H9 (cell line): ENCODE measurements at regions not wholly inside any gene's neighbourhood (a gene's known extent, or its start where the extent isn't known, plus 50 kb on each side); places are given as distances from the start of the nearest gene placed in this dataset.

Experiments used
- DNase-seq: peaks from one replicate; pipeline ENCODE4 v3.0.0-alpha.2; 2017
- H2AFZ ChIP-seq: one replicate; pipeline ENCODE4 v1.6.1; 2013; ENCODE audit warnings: mild to moderate bottlenecking, low read length, control low read depth, moderate library complexity
- H2AK5ac ChIP-seq: 2 replicates; pipeline ENCODE4 v1.6.1; 2013; ENCODE audit warnings: low read length, control low read depth, mixed read lengths; ENCODE audit not compliant: insufficient read length
- H2BK120ac ChIP-seq: one replicate; pipeline ENCODE4 v1.6.1; 2013; ENCODE audit warnings: low read depth, mild to moderate bottlenecking, low read length, control low read depth, inconsistent platforms; ENCODE audit not compliant: poor library complexity, severe bottlenecking
- H2BK12ac ChIP-seq: 2 replicates; pipeline ENCODE4 v1.6.1; 2013; ENCODE audit warnings: low read length, control low read depth, mixed read lengths, low read depth; ENCODE audit not compliant: insufficient read length
- H2BK15ac ChIP-seq: 2 replicates; pipeline ENCODE4 v1.6.1; 2013; ENCODE audit warnings: low read depth, low read length, control low read depth
- H2BK20ac ChIP-seq: one replicate; pipeline ENCODE4 v1.6.1; 2013; ENCODE audit warnings: low read depth, mild to moderate bottlenecking, low read length, control low read depth, inconsistent platforms; ENCODE audit not compliant: poor library complexity, severe bottlenecking
- H2BK5ac ChIP-seq: 2 replicates; pipeline ENCODE4 v1.6.1; 2013; ENCODE audit warnings: low read length, control low read depth, mixed read lengths; ENCODE audit not compliant: insufficient read length
- H3K14ac ChIP-seq: 2 replicates; pipeline ENCODE4 v1.6.1; 2013; ENCODE audit warnings: low read length, control low read depth; ENCODE audit not compliant: insufficient read depth
- H3K18ac ChIP-seq: 2 replicates; pipeline ENCODE4 v1.6.1; 2013; ENCODE audit warnings: low read depth, mild to moderate bottlenecking, mixed read lengths, low read length, control low read depth; ENCODE audit not compliant: insufficient read length
- H3K23ac ChIP-seq: 2 replicates; pipeline ENCODE4 v1.6.1; 2013; ENCODE audit warnings: low read length, control low read depth, mixed read lengths, low read depth; ENCODE audit not compliant: insufficient read length
- H3K23me2 ChIP-seq: 2 replicates; pipeline ENCODE4 v1.6.1; 2013; ENCODE audit warnings: low read depth, mild to moderate bottlenecking, mixed read lengths, low read length, control low read depth; ENCODE audit not compliant: insufficient read length, poor library complexity, severe bottlenecking
- H3K27ac ChIP-seq: 2 replicates; pipeline ENCODE4 v1.5.1; 2013; ENCODE audit warnings: low read length, control low read depth, mixed read lengths, low read depth; ENCODE audit not compliant: insufficient read length
- H3K27me3 ChIP-seq: 2 replicates; pipeline ENCODE4 v1.6.1; 2013; ENCODE audit warnings: low read length, control low read depth, inconsistent platforms; ENCODE audit not compliant: insufficient read depth
- H3K4ac ChIP-seq: 2 replicates; pipeline ENCODE4 v1.6.1; 2013; ENCODE audit warnings: low read depth, mild to moderate bottlenecking, control low read depth, inconsistent platforms, low read length, moderate library complexity
- H3K4me1 ChIP-seq: 2 replicates; pipeline ENCODE4 v1.6.1; 2013; ENCODE audit warnings: low read length, control low read depth, inconsistent platforms; ENCODE audit not compliant: insufficient read depth
- H3K4me2 ChIP-seq: 2 replicates; pipeline ENCODE4 v1.6.1; 2013; ENCODE audit warnings: low read length, control low read depth, mixed read lengths; ENCODE audit not compliant: insufficient read length, insufficient read depth
- H3K56ac ChIP-seq: 2 replicates; pipeline ENCODE4 v1.6.1; 2013; ENCODE audit warnings: low read depth, mild to moderate bottlenecking, mixed read lengths, low read length, control low read depth; ENCODE audit not compliant: insufficient read length
- H3K79me1 ChIP-seq: 2 replicates; pipeline ENCODE4 v1.6.1; 2013; ENCODE audit warnings: low read depth, mild to moderate bottlenecking, moderate library complexity, low read length, control low read depth, inconsistent platforms; ENCODE audit not compliant: insufficient read depth, poor library complexity, severe bottlenecking
- H3K79me2 ChIP-seq: 2 replicates; pipeline ENCODE4 v1.6.1; 2013; ENCODE audit warnings: low read length, control low read depth, inconsistent platforms; ENCODE audit not compliant: insufficient read depth
- H3K9ac ChIP-seq: 2 replicates; pipeline ENCODE4 v1.6.1; 2013; ENCODE audit warnings: low read length, control low read depth, mixed read lengths; ENCODE audit not compliant: insufficient read length; ENCODE audit errors: extremely low read depth
- H3K9me3 ChIP-seq: one replicate; pipeline ENCODE4 v1.6.1; 2013; ENCODE audit warnings: low read depth, low read length, inconsistent platforms; ENCODE audit not compliant: control insufficient read depth
- H3T11ph ChIP-seq: one replicate; pipeline ENCODE4 v1.6.1; 2013; ENCODE audit warnings: mild to moderate bottlenecking, low read length, control low read depth, inconsistent platforms
- H4K20me1 ChIP-seq: one replicate; pipeline ENCODE4 v1.6.1; 2013; ENCODE audit not compliant: control insufficient read depth, insufficient read length, insufficient read depth
- H4K5ac ChIP-seq: 2 replicates; pipeline ENCODE4 v1.6.1; 2013; ENCODE audit warnings: low read depth, mild to moderate bottlenecking, mixed read lengths, low read length, control low read depth; ENCODE audit not compliant: insufficient read length
- H4K8ac ChIP-seq: replicated peaks from 2 replicates; pipeline ENCODE4 v1.6.1; 2013; ENCODE audit warnings: low read length, control low read depth, mixed read lengths, low read depth; ENCODE audit not compliant: insufficient read length
- H4K91ac ChIP-seq: 2 replicates; pipeline ENCODE4 v1.6.1; 2013; ENCODE audit warnings: low read depth, mild to moderate bottlenecking, moderate library complexity, mixed read lengths, low read length, control low read depth; ENCODE audit not compliant: insufficient read length
- H3K27ac Mint-ChIP-seq, 3 experiments: 2 replicates in 2 of 3; 3 replicates in 1 of 3; pipeline ENCODE4 v1.8.0; 2020 to 2021; ENCODE audit warnings: mixed read lengths in 3 of 3, mild to moderate bottlenecking in 1 of 3, moderate library complexity in 1 of 3
- H3K27me3 Mint-ChIP-seq: 2 replicates; pipeline ENCODE4 v1.8.0; 2021; ENCODE audit warnings: low read depth, mild to moderate bottlenecking, moderate library complexity, mixed read lengths
- H3K36me3 Mint-ChIP-seq, 3 experiments: 2 replicates in 2 of 3; 3 replicates in 1 of 3; pipeline ENCODE4 v1.8.0; 2020 to 2021; ENCODE audit warnings: low read depth in 3 of 3, mixed read lengths in 3 of 3; ENCODE audit not compliant: insufficient read depth in 1 of 3
- H3K4me1 Mint-ChIP-seq, 2 experiments: 2 replicates each; pipeline ENCODE4 v1.8.0; 2020; ENCODE audit warnings: mixed read lengths in 2 of 2
- H3K4me3 Mint-ChIP-seq, 2 experiments: 2 replicates in 1 of 2; 3 replicates in 1 of 2; pipeline ENCODE4 v1.8.0; 2020 to 2021; ENCODE audit warnings: mild to moderate bottlenecking in 2 of 2, mixed read lengths in 2 of 2, moderate library complexity in 1 of 2
- H3K9me3 Mint-ChIP-seq, 2 experiments: 2 replicates in 1 of 2; 3 replicates in 1 of 2; pipeline ENCODE4 v1.8.0; 2020; ENCODE audit warnings: mild to moderate bottlenecking in 2 of 2, mixed read lengths in 2 of 2, moderate library complexity in 1 of 2
- TF ChIP-seq, protein P1 (sequence below): fragments of 200-600 bp; sonication (generic); conservative IDR thresholded peaks from 3 replicates; pipeline ENCODE4 v1.8.0; 2021; ENCODE audit warnings: antibody characterized with exemption, mild to moderate bottlenecking

DNA sequence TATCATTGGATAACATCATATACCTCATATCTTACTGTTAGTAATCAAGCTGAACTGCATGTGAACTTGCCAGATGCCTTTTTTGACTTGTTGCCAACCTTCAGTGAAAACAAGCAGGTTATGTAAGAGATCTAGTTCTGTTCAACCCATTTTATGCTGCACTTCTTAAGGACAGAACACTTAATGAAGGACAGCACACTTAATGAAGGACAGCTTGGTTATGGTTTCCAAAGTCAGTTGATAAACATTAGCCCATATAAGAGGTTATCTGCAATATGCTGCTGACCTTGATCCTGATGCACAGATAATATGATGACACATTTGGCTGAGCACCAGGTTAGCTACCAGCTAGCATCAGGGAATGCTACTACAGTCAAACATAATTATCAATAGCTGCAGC is 358.7 kb upstream of the PDGFD start:
- Histone ChIP-seq H2BK15ac (no peak overlapping the region), H3K79me2 (no peaks in the 10 kb centered on the region), H3K18ac (no peak overlapping the region), H3K27ac (no peak overlapping the region), H4K8ac (no peak overlapping the region), H4K5ac (no peak overlapping the region), H2AK5ac (no peak overlapping the region), H3K23me2 (no peaks in the 10 kb centered on the region), H2AFZ (no peak overlapping the region), H2BK20ac (no peak overlapping the region), H3K14ac (no peak overlapping the region), H2BK5ac (no peak overlapping the region), H3K56ac (no peak overlapping the region), H2BK12ac (no peak overlapping the region), H3K9me3 (no peaks in the 10 kb centered on the region), H3T11ph (no peak overlapping the region), H3K23ac (no peak overlapping the region), H4K20me1 (no peaks in the 10 kb centered on the region), H3K27me3 (no peaks in the 10 kb centered on the region), H3K79me1 (no peaks in the 10 kb centered on the region), H3K9ac (no peak overlapping the region), H4K91ac (no peak overlapping the region), H3K4me2 (no peak overlapping the region), H2BK120ac (no peak overlapping the region), H3K4ac (no peak overlapping the region), H3K4me1 (no peaks in the 10 kb centered on the region)
- no peak for DNase-seq
- H3K9me3 Mint-ChIP-seq = no peaks in the 10 kb centered on the region
- no peaks in the 10 kb centered on the region; a peak in 1 of 7 replicates for H3K36me3 Mint-ChIP-seq
- no peaks in the 10 kb centered on the region for H3K4me1 Mint-ChIP-seq
- H3K27me3 Mint-ChIP-seq = no peaks in the 10 kb centered on the region
- H3K4me3 Mint-ChIP-seq = no peak overlapping the region
- no peak overlapping the region for H3K27ac Mint-ChIP-seq
- TF ChIP-seq, protein P1, sequence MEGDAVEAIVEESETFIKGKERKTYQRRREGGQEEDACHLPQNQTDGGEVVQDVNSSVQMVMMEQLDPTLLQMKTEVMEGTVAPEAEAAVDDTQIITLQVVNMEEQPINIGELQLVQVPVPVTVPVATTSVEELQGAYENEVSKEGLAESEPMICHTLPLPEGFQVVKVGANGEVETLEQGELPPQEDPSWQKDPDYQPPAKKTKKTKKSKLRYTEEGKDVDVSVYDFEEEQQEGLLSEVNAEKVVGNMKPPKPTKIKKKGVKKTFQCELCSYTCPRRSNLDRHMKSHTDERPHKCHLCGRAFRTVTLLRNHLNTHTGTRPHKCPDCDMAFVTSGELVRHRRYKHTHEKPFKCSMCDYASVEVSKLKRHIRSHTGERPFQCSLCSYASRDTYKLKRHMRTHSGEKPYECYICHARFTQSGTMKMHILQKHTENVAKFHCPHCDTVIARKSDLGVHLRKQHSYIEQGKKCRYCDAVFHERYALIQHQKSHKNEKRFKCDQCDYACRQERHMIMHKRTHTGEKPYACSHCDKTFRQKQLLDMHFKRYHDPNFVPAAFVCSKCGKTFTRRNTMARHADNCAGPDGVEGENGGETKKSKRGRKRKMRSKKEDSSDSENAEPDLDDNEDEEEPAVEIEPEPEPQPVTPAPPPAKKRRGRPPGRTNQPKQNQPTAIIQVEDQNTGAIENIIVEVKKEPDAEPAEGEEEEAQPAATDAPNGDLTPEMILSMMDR = no peak
